ENCODE measurements at regions not wholly inside any gene's neighbourhood (a gene's known extent, or its start where the extent isn't known, plus 50 kb on each side); places are given as distances from the start of the nearest gene placed in this dataset.

GRCh38 chr16:50878536-50878935 lies 136.7 kb downstream of the CYLD start:
- no peaks in the 10 kb centered on the region for H3K4me1 Mint-ChIP-seq
- H3K27me3 Mint-ChIP-seq, result peaks cover 19% of the 10 kb centered on the region
- no peak overlapping the region for H3K27ac Mint-ChIP-seq
- H3K36me3 Mint-ChIP-seq, result no peaks in the 10 kb centered on the region
- H3K9me3 Mint-ChIP-seq, result no peaks in the 10 kb centered on the region
- DNase-seq (no peak), ATAC-seq (ENCODE audit: low read depth) (no peak)
- H3K4me3 Mint-ChIP-seq, result no peak overlapping the region
- POLR2A ChIA-PET, result no interaction called here

DNA sequence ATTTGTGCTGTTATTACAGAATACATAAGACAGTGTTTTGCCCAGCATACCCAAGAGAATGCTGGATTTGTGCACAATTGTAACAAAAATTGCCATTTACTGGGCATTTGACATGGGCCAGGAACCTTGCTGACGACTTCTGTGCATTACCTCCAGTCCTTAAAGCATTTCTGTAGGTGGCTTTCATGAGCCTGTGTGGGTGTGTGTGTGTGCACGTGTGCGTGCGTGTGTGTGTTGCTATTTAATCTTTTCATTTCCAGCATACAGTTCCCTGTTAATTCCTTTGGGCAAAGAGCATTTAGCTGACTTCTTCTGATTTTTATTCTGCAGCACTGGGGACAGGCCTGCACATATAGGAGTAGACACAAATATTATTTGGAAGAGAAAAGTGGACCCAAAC lies 134.4 kb downstream of the CYLD start:
- H3K4me1 Mint-ChIP-seq, result no peaks in the 10 kb centered on the region
- POLR2A ChIA-PET, result no interaction called here
- DNase-seq, result no peak
- peaks cover 31% of the 10 kb centered on the region for H3K27me3 Mint-ChIP-seq
- no peaks in the 10 kb centered on the region for H3K9me3 Mint-ChIP-seq
- ATAC-seq (ENCODE audit: low read depth), result no peak
- H3K4me3 Mint-ChIP-seq, result no peak overlapping the region
- no peak overlapping the region for H3K27ac Mint-ChIP-seq
- no peaks in the 10 kb centered on the region for H3K36me3 Mint-ChIP-seq

DNA sequence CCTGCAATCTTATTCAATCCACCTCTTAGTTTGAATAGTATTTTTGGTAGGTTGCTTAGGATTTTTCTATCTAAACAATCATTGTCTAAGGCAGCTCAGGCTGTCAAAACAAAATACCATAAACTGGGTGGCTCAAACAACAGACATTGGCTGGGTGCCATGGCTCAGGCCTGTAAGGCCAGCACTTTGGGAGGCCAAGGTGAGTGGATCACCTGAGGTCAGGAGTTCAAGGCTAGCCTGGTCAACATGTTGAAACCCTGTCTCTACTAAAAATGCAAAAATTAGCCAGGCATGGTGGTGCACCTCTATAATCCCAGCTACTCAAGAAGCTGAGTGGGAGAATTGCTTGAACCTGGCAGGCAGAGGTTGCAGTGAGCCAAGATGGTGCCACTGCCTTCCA lies 126.7 kb downstream of the CYLD start:
- no peak for DNase-seq

GRCh38 chr16:50866806-50867205 lies 124.9 kb downstream of the CYLD start:
- Mint-ChIP-seq H3K27me3 (peaks cover 14% of the 10 kb centered on the region), H3K27ac (no peak overlapping the region), H3K4me1 (no peaks in the 10 kb centered on the region), H3K36me3 (no peaks in the 10 kb centered on the region), H3K4me3 (no peak overlapping the region), H3K9me3 (no peaks in the 10 kb centered on the region)
- ATAC-seq (ENCODE audit: low read depth) (no peak), DNase-seq (no peak)
- POLR2A ChIA-PET, result no interaction called here

More for the DNA sequence above, 126.7 kb downstream of the CYLD start:
- ATAC-seq (ENCODE audit: low read depth), result no peak
- no peak overlapping the region for H3K27ac Mint-ChIP-seq
- H3K9me3 Mint-ChIP-seq, result no peaks in the 10 kb centered on the region
- H3K4me3 Mint-ChIP-seq, result no peak overlapping the region
- no peaks in the 10 kb centered on the region for H3K36me3 Mint-ChIP-seq
- POLR2A ChIA-PET, result no interaction called here
- no peaks in the 10 kb centered on the region for H3K4me1 Mint-ChIP-seq
- H3K27me3 Mint-ChIP-seq, result peaks cover 26% of the 10 kb centered on the region

GRCh38 chr16:50864386-50864785 lies 122.5 kb downstream of the CYLD start:
- Mint-ChIP-seq H3K27ac (no peak overlapping the region), H3K4me1 (no peaks in the 10 kb centered on the region), H3K27me3 (peaks cover 10% of the 10 kb centered on the region), H3K9me3 (no peaks in the 10 kb centered on the region), H3K4me3 (no peak overlapping the region), H3K36me3 (no peaks in the 10 kb centered on the region)
- no peak for DNase-seq
- POLR2A ChIA-PET, result no interaction called here
- ATAC-seq (ENCODE audit: low read depth), result no peak

DNA sequence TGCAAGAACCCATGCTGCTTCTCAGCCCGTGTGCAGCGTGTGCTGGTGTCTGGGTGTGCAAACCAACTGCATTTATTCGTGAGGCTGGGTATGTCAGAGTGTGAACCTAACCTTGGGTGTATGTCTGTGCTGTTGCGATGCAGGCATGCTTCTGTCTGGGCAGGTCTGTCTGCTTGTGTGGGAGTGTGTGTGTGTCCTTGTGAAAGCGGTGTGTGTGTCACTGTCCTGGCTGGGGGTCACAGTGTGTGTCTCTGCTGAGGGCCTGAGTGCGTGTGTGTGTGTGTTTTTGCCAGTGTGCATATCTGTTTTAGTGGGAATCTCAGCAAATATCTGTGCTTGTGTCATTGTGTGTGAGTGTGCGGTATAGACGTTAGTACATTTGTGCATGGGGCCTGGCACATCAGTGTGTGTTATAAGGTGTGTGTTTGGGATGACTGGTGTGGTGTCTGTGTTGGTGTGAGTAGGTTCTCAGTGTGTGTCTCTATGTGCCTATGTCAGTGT lies 121.8 kb downstream of the CYLD start:
- Mint-ChIP-seq H3K27ac (no peak overlapping the region), H3K4me3 (no peak overlapping the region), H3K27me3 (peaks cover 10% of the 10 kb centered on the region), H3K9me3 (no peaks in the 10 kb centered on the region), H3K4me1 (no peaks in the 10 kb centered on the region), H3K36me3 (no peaks in the 10 kb centered on the region)
- ATAC-seq (ENCODE audit: low read depth), result no peak
- POLR2A ChIA-PET, result no interaction called here
- no peak for DNase-seq

GRCh38 chr16:50862818-50863643 lies 121.1 kb downstream of the CYLD start:
- no peaks in the 10 kb centered on the region for H3K36me3 Mint-ChIP-seq
- ATAC-seq (ENCODE audit: low read depth), result no peak
- no peaks in the 10 kb centered on the region for H3K9me3 Mint-ChIP-seq
- H3K4me1 Mint-ChIP-seq, result no peaks in the 10 kb centered on the region
- H3K27ac Mint-ChIP-seq, result no peak overlapping the region
- H3K4me3 Mint-ChIP-seq, result no peak overlapping the region
- POLR2A ChIA-PET, result no interaction called here
- peaks cover 9% of the 10 kb centered on the region for H3K27me3 Mint-ChIP-seq
- DNase-seq, result no peak

DNA sequence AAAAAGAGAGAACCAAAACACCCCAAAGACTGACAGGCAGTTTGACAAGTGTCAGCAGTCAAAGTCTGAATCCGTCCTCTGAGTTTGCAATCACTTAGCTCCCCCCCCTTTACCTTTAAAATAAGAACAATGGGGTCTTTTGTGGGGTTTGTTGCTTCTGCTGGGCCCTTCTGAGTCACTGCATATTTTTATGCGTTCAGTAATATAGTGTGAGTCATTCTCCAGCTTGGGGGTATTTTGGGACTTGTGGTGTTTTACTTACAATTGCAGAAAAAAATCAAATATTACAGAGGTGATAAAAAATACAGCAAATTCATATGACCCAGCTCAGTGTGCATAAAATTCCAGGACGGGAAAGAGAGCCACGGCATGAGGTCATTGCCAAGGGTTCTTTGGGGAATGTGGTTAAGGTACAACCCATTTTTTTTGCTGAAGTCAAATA lies 120.1 kb downstream of the CYLD start:
- H3K4me1 Mint-ChIP-seq, result no peaks in the 10 kb centered on the region
- no peaks in the 10 kb centered on the region for H3K27me3 Mint-ChIP-seq
- POLR2A ChIA-PET, result no interaction called here
- no peak for DNase-seq
- no peak for ATAC-seq (ENCODE audit: low read depth)
- no peak overlapping the region for H3K4me3 Mint-ChIP-seq
- H3K27ac Mint-ChIP-seq, result no peak overlapping the region
- no peaks in the 10 kb centered on the region for H3K36me3 Mint-ChIP-seq
- no peaks in the 10 kb centered on the region for H3K9me3 Mint-ChIP-seq

DNA sequence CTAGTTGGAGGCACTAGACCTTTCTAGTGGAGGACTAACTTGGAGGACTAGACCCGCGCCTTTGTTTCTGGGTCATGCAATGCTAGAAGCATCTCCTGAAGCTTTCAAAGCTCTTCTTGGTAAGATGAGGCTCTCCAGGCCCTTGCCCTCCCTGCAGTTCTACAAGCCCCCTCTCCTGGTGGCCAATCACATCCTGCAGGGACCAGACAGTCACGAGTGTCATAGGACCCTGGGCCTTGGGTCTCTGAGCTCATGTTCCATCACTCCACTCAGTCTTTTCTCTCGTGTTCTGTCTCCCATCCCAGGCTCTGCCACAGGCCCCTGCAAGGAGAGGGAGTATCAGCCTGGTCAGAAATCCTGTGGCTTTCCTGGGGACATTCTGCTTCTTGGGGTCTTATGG lies 119.6 kb downstream of the CYLD start:
- Mint-ChIP-seq H3K36me3 (no peaks in the 10 kb centered on the region), H3K9me3 (no peaks in the 10 kb centered on the region), H3K27me3 (no peaks in the 10 kb centered on the region), H3K27ac (no peak overlapping the region), H3K4me1 (no peaks in the 10 kb centered on the region), H3K4me3 (no peak overlapping the region)
- DNase-seq (no peak), ATAC-seq (ENCODE audit: low read depth) (no peak)
- POLR2A ChIA-PET, result no interaction called here

- H3K27me3 Mint-ChIP-seq, result no peaks in the 10 kb centered on the region
- H3K27ac Mint-ChIP-seq, result no peak overlapping the region
- no peak for ATAC-seq (ENCODE audit: low read depth)
- no peaks in the 10 kb centered on the region for H3K4me1 Mint-ChIP-seq
- no peaks in the 10 kb centered on the region for H3K36me3 Mint-ChIP-seq
- no peaks in the 10 kb centered on the region for H3K9me3 Mint-ChIP-seq
- POLR2A ChIA-PET, result no interaction called here
- no peak for DNase-seq
- no peak overlapping the region for H3K4me3 Mint-ChIP-seq
These were observed 117.9 kb downstream of the CYLD start for GRCh38 chr16:50859628-50860360.

DNA sequence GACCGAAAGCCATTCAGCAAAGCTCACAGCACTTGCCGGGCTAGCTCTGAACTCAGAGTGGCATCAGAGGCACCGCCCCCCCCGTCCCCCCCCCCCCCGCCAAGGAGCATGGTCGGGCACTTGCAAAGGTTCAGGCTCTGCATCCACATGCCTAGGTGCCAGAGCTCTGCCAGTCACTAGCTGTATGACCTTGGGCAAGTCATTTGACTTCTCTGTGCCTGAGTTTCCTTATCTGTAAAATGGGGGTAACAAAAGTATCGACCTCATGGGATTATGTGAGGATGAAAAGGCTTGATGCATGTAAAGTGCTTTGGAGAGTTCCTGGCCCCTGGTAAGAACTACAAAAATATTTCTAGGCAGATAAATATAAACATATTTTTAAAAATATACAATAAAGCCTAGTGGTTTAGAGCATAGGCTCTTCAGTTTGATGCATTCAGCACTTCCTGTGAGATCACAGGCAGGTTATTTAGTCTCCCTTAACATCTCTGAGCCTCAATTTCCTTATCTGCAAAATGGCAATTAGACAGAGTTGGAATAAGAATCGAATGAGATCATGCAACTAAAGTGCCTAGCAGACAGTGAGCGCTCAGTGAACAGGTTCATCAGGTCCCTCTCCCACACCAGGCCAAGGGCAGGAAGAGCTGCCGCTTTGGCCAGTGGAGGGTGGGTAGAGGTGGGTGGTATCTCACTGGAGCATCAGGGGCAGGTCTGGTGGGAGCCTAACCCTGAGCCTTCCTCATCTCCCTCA lies 117.2 kb downstream of the CYLD start:
- no peak for ATAC-seq (ENCODE audit: low read depth)
- Mint-ChIP-seq H3K4me1 (no peaks in the 10 kb centered on the region), H3K4me3 (no peak overlapping the region), H3K27ac (no peak overlapping the region), H3K27me3 (no peaks in the 10 kb centered on the region), H3K9me3 (no peaks in the 10 kb centered on the region), H3K36me3 (no peaks in the 10 kb centered on the region)
- POLR2A ChIA-PET, result no interaction called here
- DNase-seq, result no peak

- H3K4me3 Mint-ChIP-seq, result no peak overlapping the region
- ATAC-seq (ENCODE audit: low read depth), result no peak
- H3K9me3 Mint-ChIP-seq, result no peaks in the 10 kb centered on the region
- H3K27ac Mint-ChIP-seq, result no peak overlapping the region
- no peaks in the 10 kb centered on the region for H3K4me1 Mint-ChIP-seq
- no peaks in the 10 kb centered on the region for H3K27me3 Mint-ChIP-seq
- DNase-seq, result no peak
- H3K36me3 Mint-ChIP-seq, result no peaks in the 10 kb centered on the region
- POLR2A ChIA-PET, result interaction anchor here (0.5 kb wide), 1 partner anchor 11 kb away, joined by 3 read pairs; no protein-coding TSS in a partner anchor
These were observed 116.5 kb downstream of the CYLD start for GRCh38 chr16:50858376-50858775.

DNA sequence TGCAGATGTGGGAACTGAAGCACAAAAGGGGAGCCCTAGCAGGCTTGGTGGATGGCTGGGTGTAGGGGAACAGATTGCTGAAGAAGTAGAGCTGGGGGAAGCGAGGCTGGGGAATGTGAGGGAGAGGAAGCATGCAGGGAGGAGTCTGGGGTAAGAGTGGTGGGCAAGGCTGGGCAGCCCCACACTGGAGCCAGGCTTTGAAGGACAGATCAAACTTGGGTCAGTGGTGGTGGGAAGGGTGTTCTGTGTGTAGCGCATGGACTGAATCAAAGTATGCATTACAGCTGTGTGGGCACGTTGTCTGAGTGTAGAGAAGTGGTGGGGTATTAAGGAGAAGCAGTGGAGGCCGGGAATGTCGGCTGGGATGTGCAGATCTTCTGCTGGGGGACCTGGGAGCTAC lies 116.0 kb downstream of the CYLD start:
- DNase-seq (no peak), ATAC-seq (ENCODE audit: low read depth) (no peak)
- Mint-ChIP-seq H3K27me3 (no peaks in the 10 kb centered on the region), H3K4me3 (no peak overlapping the region), H3K9me3 (no peaks in the 10 kb centered on the region), H3K4me1 (no peaks in the 10 kb centered on the region), H3K36me3 (no peaks in the 10 kb centered on the region), H3K27ac (no peak overlapping the region)
- POLR2A ChIA-PET, result interaction anchor here (0.5 kb wide), 1 partner anchor 10 kb away, joined by 3 read pairs; no protein-coding TSS in a partner anchor
